ENCODE measurements at regions not wholly inside any gene's neighbourhood (a gene's known extent, or its start where the extent isn't known, plus 50 kb on each side); places are given as distances from the start of the nearest gene placed in this dataset.
"Not testable (repeated sequence)": the region's sequence is repeated elsewhere in the genome, so short reads cannot be mapped to it uniquely, and the experiment has no call there.

- DNase-seq (ENCODE audit: low read depth), result no peak
- in situ Hi-C loops (cut with HindIII; ENCODE audit: low pct_unique_long_range_greater_than_20kb, low sequenced_read_pairs), result no loop called here
Measured at GRCh38 chr11:11000579-11001283, 142.9 kb upstream of the ZBED5 start.

DNA sequence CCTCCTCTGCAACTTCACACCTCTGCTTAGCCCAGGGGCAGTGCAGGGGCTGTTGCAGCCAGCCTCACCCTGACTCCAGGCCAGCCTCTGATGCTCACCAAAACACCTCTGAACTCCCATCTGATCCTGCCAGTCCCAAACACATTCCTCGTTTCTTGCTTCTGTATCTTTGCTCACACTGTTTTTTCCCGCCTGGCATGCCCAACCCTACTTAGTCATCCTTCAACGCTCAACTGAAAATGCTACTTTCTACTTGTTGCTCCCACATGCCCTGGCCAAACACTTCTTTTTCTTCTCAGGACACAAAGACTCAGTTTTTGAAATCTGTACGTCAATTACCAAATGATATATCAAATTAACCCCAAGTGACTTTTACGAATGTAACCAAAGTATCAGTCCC lies 140.8 kb upstream of the ZBED5 start:
- in situ Hi-C loops (cut with HindIII; ENCODE audit: low pct_unique_long_range_greater_than_20kb, low sequenced_read_pairs), result no loop called here
- no peak for DNase-seq (ENCODE audit: low read depth)

DNA sequence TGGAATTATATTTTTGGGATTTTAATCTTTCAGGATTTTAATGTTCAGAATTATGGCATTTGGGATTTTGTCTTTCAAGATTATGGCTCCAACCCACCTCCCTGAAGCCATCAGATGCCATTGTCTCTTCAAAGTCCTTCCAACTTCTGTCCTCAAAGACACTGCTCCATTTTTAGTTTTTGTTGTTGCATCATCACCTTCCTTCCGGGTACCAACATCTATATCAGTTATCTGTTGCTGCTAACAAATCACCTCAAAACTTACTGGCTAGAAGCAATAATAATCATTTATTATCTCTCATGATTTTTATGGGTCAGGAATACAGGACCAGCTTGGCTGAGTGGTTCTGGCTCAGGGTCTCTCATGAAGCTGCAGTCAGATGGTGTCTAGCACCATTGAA lies 138.8 kb upstream of the ZBED5 start:
- in situ Hi-C loops (cut with HindIII; ENCODE audit: low pct_unique_long_range_greater_than_20kb, low sequenced_read_pairs), result no loop called here
- no peak for DNase-seq (ENCODE audit: low read depth)

- DNase-seq (ENCODE audit: low read depth), result no peak
- in situ Hi-C loops (cut with HindIII; ENCODE audit: low pct_unique_long_range_greater_than_20kb, low sequenced_read_pairs), result no loop called here
Measured at GRCh38 chr11:10993640-10994039, 135.8 kb upstream of the ZBED5 start.

GRCh38 chr11:10993186-10993585 lies 135.3 kb upstream of the ZBED5 start:
- DNase-seq (ENCODE audit: low read depth), result no peak

DNA sequence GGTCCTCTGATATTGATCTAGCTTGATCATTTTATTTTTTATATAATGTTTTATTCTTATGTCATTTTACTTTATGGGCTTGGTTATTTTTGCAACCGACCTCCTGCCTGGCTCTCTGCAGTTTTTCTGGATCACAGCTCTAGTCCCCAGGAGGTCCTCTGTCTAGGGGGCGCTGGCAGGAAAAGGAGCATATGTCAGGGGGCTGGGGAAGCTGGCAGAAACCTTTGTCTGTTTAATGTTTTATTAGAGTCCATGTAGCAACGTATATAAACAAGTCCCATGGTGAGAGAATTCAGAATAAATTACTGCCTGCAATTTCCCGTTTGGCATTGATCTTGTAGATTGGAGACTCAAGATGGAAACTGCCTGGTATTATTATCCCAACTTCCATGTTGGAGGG lies 133.5 kb upstream of the ZBED5 start:
- in situ Hi-C loops (cut with HindIII; ENCODE audit: low pct_unique_long_range_greater_than_20kb, low sequenced_read_pairs), result no loop called here
- DNase-seq (ENCODE audit: low read depth), result peak; percentile 19

More at GRCh38 chr11:10993186-10993585, 135.3 kb upstream of the ZBED5 start:
- in situ Hi-C loops (cut with HindIII; ENCODE audit: low pct_unique_long_range_greater_than_20kb, low sequenced_read_pairs), result no loop called here

- DNase-seq (ENCODE audit: low read depth), result peak; percentile 86
- in situ Hi-C loops (cut with HindIII; ENCODE audit: low pct_unique_long_range_greater_than_20kb, low sequenced_read_pairs), result no loop called here
Measured at GRCh38 chr11:10990637-10991193, 132.9 kb upstream of the ZBED5 start.

DNA sequence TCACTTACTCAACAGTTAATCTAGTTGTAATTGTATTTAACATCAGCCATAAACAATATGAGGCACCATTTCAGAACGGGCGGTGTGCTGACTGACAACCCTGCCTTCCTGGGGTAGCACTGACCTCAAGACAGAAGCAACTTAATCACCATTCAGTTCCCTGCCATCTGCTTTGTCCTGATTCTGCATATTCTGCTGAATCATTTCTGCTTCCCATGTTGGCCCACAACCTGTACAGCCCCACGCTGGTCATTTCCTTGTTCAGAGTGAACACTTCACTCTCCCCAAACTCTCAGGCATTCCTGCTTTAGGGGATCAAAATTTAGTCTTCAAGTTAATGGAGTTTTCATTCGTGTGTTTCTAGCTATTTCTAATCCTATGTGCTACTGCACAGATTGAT lies 132.3 kb upstream of the ZBED5 start:
- in situ Hi-C loops (cut with HindIII; ENCODE audit: low pct_unique_long_range_greater_than_20kb, low sequenced_read_pairs), result no loop called here

DNA sequence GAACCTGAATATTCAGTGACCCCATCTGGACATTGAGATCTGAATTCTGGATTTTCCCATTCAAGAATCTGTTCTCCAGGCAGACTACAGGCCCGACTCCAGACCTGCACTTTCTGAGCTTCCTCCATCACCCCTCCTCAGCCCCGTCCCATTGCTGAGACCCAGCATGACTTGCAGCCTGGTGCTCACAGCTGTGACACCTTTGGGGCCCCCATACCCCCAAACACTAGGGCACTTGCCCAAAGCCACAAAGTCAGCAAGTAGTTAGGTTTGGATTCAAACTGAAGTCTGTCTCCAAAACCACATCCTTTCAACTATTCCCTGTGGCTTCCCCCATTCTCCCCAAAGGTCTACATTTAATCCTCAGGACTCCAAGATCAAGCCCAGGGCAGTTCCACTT lies 128.2 kb upstream of the ZBED5 start:
- in situ Hi-C loops (cut with HindIII; ENCODE audit: low pct_unique_long_range_greater_than_20kb, low sequenced_read_pairs), result no loop called here
- DNase-seq (ENCODE audit: low read depth), result no peak

More for the DNA sequence above, 132.3 kb upstream of the ZBED5 start:
- DNase-seq (ENCODE audit: low read depth), result no peak

DNA sequence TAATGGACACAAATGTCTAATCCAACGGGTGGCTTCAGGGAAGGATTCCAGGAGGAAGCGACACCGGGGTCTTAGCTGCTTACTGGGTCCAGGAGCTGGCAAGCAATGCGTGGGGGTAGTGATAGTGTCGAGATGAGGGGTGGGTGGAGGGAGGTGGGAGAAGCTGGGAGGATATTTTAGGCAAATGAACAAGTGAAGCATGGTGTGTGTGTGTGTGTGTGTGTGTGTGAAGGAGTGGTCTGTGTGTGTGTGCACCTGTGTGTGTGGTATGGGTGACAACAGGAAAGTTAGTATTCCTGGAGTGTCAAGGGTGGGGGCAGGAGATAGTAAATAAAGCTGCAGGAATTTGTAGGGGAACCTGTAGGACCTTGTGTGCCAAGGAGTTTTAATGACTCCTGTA lies 126.9 kb upstream of the ZBED5 start:
- in situ Hi-C loops (cut with HindIII; ENCODE audit: low pct_unique_long_range_greater_than_20kb, low sequenced_read_pairs), result no loop called here
- DNase-seq (ENCODE audit: low read depth), result no peak

- DNase-seq (ENCODE audit: low read depth), result no peak
- in situ Hi-C loops (cut with HindIII; ENCODE audit: low pct_unique_long_range_greater_than_20kb, low sequenced_read_pairs), result no loop called here
Measured at GRCh38 chr11:10984250-10984649, 126.4 kb upstream of the ZBED5 start.

GRCh38 chr11:10982704-10983510 lies 125.1 kb upstream of the ZBED5 start:
- in situ Hi-C loops (cut with HindIII; ENCODE audit: low pct_unique_long_range_greater_than_20kb, low sequenced_read_pairs), result no loop called here
- peak; percentile 55 for DNase-seq (ENCODE audit: low read depth)

DNA sequence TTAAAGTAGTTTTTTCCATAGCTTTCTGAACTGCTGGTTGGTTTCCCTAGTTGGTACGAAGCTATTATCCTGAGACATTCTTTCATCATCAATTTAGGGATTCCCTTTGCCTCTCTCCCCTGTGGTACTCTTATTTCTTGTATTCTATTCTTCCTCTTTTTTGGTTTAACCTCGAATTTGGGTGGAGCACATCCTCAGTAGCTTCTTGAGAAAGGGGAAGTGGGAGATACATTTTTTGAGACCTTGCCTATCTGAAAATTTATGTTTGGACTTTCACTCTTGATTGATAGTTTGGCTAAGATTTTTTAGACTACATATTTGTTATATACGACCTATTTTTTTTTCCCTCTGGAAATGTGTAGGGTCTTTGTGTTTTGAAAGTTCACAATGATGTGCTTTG lies 121.7 kb upstream of the ZBED5 start:
- in situ Hi-C loops (cut with HindIII; ENCODE audit: low pct_unique_long_range_greater_than_20kb, low sequenced_read_pairs), result no loop called here
- no peak for DNase-seq (ENCODE audit: low read depth)

GRCh38 chr11:10978198-10978597 lies 120.3 kb upstream of the ZBED5 start:
- in situ Hi-C loops (cut with HindIII; ENCODE audit: low pct_unique_long_range_greater_than_20kb, low sequenced_read_pairs), result no loop called here
- no peak for DNase-seq (ENCODE audit: low read depth)

DNA sequence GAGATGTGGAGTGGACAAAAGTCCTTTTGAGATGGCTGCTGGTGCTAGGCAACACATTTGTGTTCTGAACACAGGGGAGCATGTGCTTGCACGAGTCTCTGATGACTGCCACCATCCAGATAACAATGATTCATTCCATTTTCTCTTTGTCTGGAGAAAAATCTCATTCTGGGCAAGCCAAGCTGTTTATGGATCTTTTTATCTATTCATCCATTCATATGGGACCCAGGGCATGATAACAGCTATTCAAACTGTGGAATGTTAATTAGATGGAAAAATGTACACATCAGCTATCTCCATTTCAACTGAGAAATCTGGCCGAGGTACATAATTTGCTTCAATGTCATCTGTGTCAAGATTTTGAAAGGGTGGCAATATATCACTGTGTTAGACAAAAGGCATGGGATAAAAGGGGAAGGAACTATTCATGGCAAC lies 117.5 kb upstream of the ZBED5 start:
- no peak for DNase-seq (ENCODE audit: low read depth)
- in situ Hi-C loops (cut with HindIII; ENCODE audit: low pct_unique_long_range_greater_than_20kb, low sequenced_read_pairs), result no loop called here

DNA sequence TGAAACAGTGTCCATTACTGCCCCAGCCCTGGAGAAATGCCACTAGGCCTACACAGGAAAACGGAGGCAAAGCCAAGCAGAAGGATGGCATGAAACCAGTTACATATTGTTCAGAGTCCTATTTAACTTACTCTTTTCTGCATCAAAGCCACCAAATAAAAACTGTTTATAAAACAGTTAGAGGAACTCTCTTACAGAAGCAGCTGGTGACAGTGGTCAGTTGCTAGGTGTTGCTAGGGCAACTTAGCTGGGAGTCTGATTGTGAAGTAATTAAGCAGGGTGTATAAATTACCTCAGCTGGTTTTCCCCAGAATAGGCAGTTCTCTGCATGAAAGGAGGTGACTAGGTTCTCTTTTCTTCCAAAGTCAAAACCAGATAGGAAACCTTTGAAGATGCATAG lies 115.6 kb upstream of the ZBED5 start:
- no peak for DNase-seq (ENCODE audit: low read depth)
- in situ Hi-C loops (cut with HindIII; ENCODE audit: low pct_unique_long_range_greater_than_20kb, low sequenced_read_pairs), result no loop called here

DNA sequence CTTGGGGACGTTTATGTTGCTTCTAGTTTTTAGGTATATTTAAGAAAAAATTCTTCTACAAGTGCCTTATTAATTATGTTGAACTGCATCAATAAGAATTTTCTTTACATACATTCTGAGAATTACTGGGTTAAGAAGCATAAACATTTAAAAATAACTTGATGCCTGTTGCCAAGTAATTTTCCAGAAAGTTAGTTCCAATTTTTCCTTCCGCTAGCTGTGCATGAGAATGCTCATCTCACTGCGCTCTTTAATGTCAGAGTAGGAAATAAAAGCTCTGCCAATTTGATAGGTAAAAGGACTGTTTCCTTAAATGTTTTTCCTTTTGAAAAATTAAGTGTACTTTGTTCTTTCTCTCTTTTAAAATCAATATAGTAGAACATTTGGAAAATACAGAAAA lies 113.1 kb upstream of the ZBED5 start:
- in situ Hi-C loops (cut with HindIII; ENCODE audit: low pct_unique_long_range_greater_than_20kb, low sequenced_read_pairs), result no loop called here
- no peak for DNase-seq (ENCODE audit: low read depth)

- in situ Hi-C loops (cut with HindIII; ENCODE audit: low pct_unique_long_range_greater_than_20kb, low sequenced_read_pairs), result no loop called here
- no peak for DNase-seq (ENCODE audit: low read depth)
Measured at GRCh38 chr11:10969387-10969786, 111.5 kb upstream of the ZBED5 start.

DNA sequence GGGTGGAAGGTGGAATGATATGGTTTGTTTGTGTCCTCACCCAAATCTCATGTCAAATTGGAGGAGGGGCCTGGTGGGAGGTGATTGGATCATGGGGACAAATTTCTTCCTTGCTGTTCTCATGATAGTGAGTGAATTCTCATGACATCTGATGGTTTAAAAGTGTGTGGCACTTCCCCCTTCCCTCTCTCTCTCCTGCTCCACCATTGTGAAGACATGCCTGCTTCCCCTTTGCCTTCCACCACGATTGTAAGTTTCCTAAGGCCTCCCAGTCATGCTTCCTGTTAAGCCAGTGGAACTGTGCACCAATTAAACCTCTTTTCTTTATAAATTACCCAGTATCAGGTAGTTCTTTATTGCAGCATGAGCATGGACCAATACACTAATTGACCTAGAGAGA lies 99.0 kb upstream of the ZBED5 start:
- in situ Hi-C loops (cut with HindIII; ENCODE audit: low pct_unique_long_range_greater_than_20kb, low sequenced_read_pairs); DNase-seq (ENCODE audit: low read depth): not testable (repeated sequence)

Measured in Caki2 (cell line).